Neuronal stem cell (in vitro differentiated cells): ENCODE measurements at regions not wholly inside any gene's neighbourhood (a gene's known extent, or its start where the extent isn't known, plus 50 kb on each side); places are given as distances from the start of the nearest gene placed in this dataset.

Experiments used
- DNase-seq: peaks from one replicate; pipeline ENCODE4 v3.0.0-alpha.2; 2013; ENCODE audit warnings: low spot score
- H2AFZ ChIP-seq: one replicate; pipeline ENCODE4 v1.6.1; 2013; ENCODE audit warnings: mild to moderate bottlenecking, low read length, inconsistent platforms
- H2AK5ac ChIP-seq: 2 replicates; pipeline ENCODE4 v1.6.1; 2013; ENCODE audit warnings: low read depth, mild to moderate bottlenecking, inconsistent platforms, low read length, moderate library complexity, mixed read lengths
- H2BK120ac ChIP-seq: 2 replicates; pipeline ENCODE4 v1.6.1; 2013; ENCODE audit warnings: low read depth, mild to moderate bottlenecking, inconsistent platforms, low read length, moderate library complexity, mixed read lengths
- H2BK12ac ChIP-seq: one replicate; pipeline ENCODE4 v1.6.1; 2013; ENCODE audit warnings: low read length, inconsistent platforms
- H2BK15ac ChIP-seq: 2 replicates; pipeline ENCODE4 v1.6.1; 2013; ENCODE audit warnings: mild to moderate bottlenecking, low read length, inconsistent platforms, mixed read lengths
- H2BK5ac ChIP-seq: one replicate; pipeline ENCODE4 v1.6.1; 2013; ENCODE audit warnings: inconsistent platforms, mild to moderate bottlenecking, low read length, moderate library complexity
- H3K14ac ChIP-seq: one replicate; pipeline ENCODE4 v1.6.1; 2013; ENCODE audit warnings: low read length, inconsistent platforms
- H3K18ac ChIP-seq: 2 replicates; pipeline ENCODE4 v1.6.1; 2013; ENCODE audit warnings: low read length, inconsistent platforms
- H3K23ac ChIP-seq: 2 replicates; pipeline ENCODE4 v1.6.1; 2013; ENCODE audit warnings: low read depth, mild to moderate bottlenecking, mixed read lengths, low read length, inconsistent platforms; ENCODE audit not compliant: poor library complexity
- H3K27ac ChIP-seq: replicated peaks from 3 replicates; pipeline ENCODE4 v1.5.1; 2013; ENCODE audit warnings: low read length, inconsistent platforms
- H3K27me3 ChIP-seq, 3 experiments: 2 replicates each; pipeline ENCODE4 v1.6.1; 2013; ENCODE audit warnings: low read length in 3 of 3, mild to moderate bottlenecking in 2 of 3, inconsistent platforms in 1 of 3, low read depth in 1 of 3, mixed read lengths in 1 of 3, moderate library complexity in 1 of 3; ENCODE audit not compliant: control insufficient read depth in 3 of 3, insufficient read depth in 3 of 3
- H3K36me3 ChIP-seq, 2 donors: replicated peaks in 1 of 2; 2 replicates each; pipeline ENCODE4 v1.6.1; 2013; ENCODE audit warnings: low read length in 2 of 2; ENCODE audit not compliant: control insufficient read depth in 2 of 2, insufficient read depth in 2 of 2
- H3K4ac ChIP-seq: 2 replicates; pipeline ENCODE4 v1.6.1; 2013; ENCODE audit warnings: inconsistent platforms, mild to moderate bottlenecking, low read length, moderate library complexity
- H3K4me1 ChIP-seq, 2 donors: 1 replicate in 1 of 2; 2 replicates in 1 of 2; pipeline ENCODE4 v1.6.1; 2013; ENCODE audit warnings: low read length in 2 of 2, low read depth in 1 of 2; ENCODE audit not compliant: control insufficient read depth in 2 of 2, insufficient read depth in 1 of 2
- H3K4me2 ChIP-seq: one replicate; pipeline ENCODE4 v1.6.1; 2013; ENCODE audit warnings: mild to moderate bottlenecking, low read length, inconsistent platforms; ENCODE audit not compliant: insufficient read depth, poor library complexity, severe bottlenecking
- H3K4me3 ChIP-seq, 2 donors: 2 replicates each; pipeline ENCODE4 v1.5.1; 2013; ENCODE audit warnings: low read length in 2 of 2, mild to moderate bottlenecking in 2 of 2, inconsistent platforms in 1 of 2, moderate library complexity in 1 of 2
- H3K79me1 ChIP-seq: one replicate; pipeline ENCODE4 v1.6.1; 2013; ENCODE audit warnings: low read depth, mild to moderate bottlenecking, inconsistent platforms, low read length, moderate library complexity
- H3K9ac ChIP-seq: one replicate; pipeline ENCODE4 v1.6.1; 2013; ENCODE audit warnings: mild to moderate bottlenecking, low read depth, low read length, inconsistent platforms; ENCODE audit not compliant: poor library complexity
- H3K9me3 ChIP-seq, 2 donors: replicated peaks in 1 of 2; 2 replicates each; pipeline versions ENCODE3 to v1.6.1; 2013; ENCODE audit warnings: low read length in 2 of 2, mild to moderate bottlenecking in 2 of 2, inconsistent platforms in 1 of 2, low read depth in 1 of 2, mixed read lengths in 1 of 2, moderate library complexity in 1 of 2; ENCODE audit not compliant: control insufficient read depth in 2 of 2, insufficient read depth in 1 of 2
- H4K8ac ChIP-seq: one replicate; pipeline ENCODE4 v1.6.1; 2013; ENCODE audit warnings: low read depth, mild to moderate bottlenecking, inconsistent platforms, low read length, moderate library complexity
- H4K91ac ChIP-seq: one replicate; pipeline ENCODE4 v1.6.1; 2013; ENCODE audit warnings: low read length, low read depth, mild to moderate bottlenecking, inconsistent platforms; ENCODE audit not compliant: poor library complexity
- WGBS, 2 donors: extraction: QIAGEN DNeasy Blood & Tissue Kit; methylation state at CpG; one replicate each; pipeline ENCODE4 v1.1.7; 2013; ENCODE audit warnings: missing lambda C conversion rate in 2 of 2, mixed read lengths in 1 of 2; ENCODE audit not compliant: insufficient read length in 2 of 2, insufficient replicate concordance in 1 of 2; ENCODE audit errors: extremely low coverage in 2 of 2; 5-methylcytosine and 5-hydroxymethylcytosine counted together

- H2BK5ac ChIP-seq = no peak overlapping the region
- no peak overlapping the region for H3K9ac ChIP-seq
- H2BK15ac ChIP-seq = no peak overlapping the region
- H3K9me3 ChIP-seq = no peaks in the 10 kb centered on the region
- H2BK120ac ChIP-seq = no peak overlapping the region
- H3K4me1 ChIP-seq = no peaks in the 10 kb centered on the region
- no peak overlapping the region for H4K8ac ChIP-seq
- no peaks in the 10 kb centered on the region for H3K79me1 ChIP-seq
- H3K23ac ChIP-seq = no peak overlapping the region
- H3K36me3 ChIP-seq = no peaks in the 10 kb centered on the region
- no peak for DNase-seq
- H3K27ac ChIP-seq = no peak overlapping the region
- no peak overlapping the region for H2AK5ac ChIP-seq
- no peak overlapping the region for H3K18ac ChIP-seq
- H3K4ac ChIP-seq = no peak overlapping the region
- no peak overlapping the region for H2AFZ ChIP-seq
- no CpG with 5 or more reads among the region's 2 CpGs for WGBS, 2 donors
- no peaks in the 10 kb centered on the region for H3K27me3 ChIP-seq
- H3K4me3 ChIP-seq = no peak overlapping the region
- H3K4me2 ChIP-seq = no peak overlapping the region
- H3K14ac ChIP-seq = no peak overlapping the region
- no peak overlapping the region for H4K91ac ChIP-seq
- H2BK12ac ChIP-seq = no peak overlapping the region
Measured at GRCh38 chr5:51651889-51652288, 268.6 kb downstream of the ISL1 start.

- H2AK5ac ChIP-seq = no peak overlapping the region
- no peak overlapping the region for H2AFZ ChIP-seq
- H3K27ac ChIP-seq = no peak overlapping the region
- H3K9me3 ChIP-seq = no peaks in the 10 kb centered on the region
- H4K8ac ChIP-seq = no peak overlapping the region
- H2BK5ac ChIP-seq = no peak overlapping the region
- DNase-seq = no peak
- no peaks in the 10 kb centered on the region for H3K36me3 ChIP-seq
- no peak overlapping the region for H3K18ac ChIP-seq
- no peak overlapping the region for H2BK15ac ChIP-seq
- no peak overlapping the region for H2BK12ac ChIP-seq
- no peak overlapping the region for H3K23ac ChIP-seq
- no peak overlapping the region for H3K4me3 ChIP-seq
- H3K4me1 ChIP-seq = no peaks in the 10 kb centered on the region
- WGBS, 2 donors = no CpG with 5 or more reads among the region's 2 CpGs
- H3K14ac ChIP-seq = no peak overlapping the region
- no peak overlapping the region for H2BK120ac ChIP-seq
- H3K79me1 ChIP-seq = no peaks in the 10 kb centered on the region
- no peak overlapping the region for H3K4me2 ChIP-seq
- H3K9ac ChIP-seq = no peak overlapping the region
- H3K27me3 ChIP-seq = no peaks in the 10 kb centered on the region
- H4K91ac ChIP-seq = no peak overlapping the region
- H3K4ac ChIP-seq = no peak overlapping the region
Measured at GRCh38 chr5:51652980-51653379, 269.7 kb downstream of the ISL1 start.

DNA sequence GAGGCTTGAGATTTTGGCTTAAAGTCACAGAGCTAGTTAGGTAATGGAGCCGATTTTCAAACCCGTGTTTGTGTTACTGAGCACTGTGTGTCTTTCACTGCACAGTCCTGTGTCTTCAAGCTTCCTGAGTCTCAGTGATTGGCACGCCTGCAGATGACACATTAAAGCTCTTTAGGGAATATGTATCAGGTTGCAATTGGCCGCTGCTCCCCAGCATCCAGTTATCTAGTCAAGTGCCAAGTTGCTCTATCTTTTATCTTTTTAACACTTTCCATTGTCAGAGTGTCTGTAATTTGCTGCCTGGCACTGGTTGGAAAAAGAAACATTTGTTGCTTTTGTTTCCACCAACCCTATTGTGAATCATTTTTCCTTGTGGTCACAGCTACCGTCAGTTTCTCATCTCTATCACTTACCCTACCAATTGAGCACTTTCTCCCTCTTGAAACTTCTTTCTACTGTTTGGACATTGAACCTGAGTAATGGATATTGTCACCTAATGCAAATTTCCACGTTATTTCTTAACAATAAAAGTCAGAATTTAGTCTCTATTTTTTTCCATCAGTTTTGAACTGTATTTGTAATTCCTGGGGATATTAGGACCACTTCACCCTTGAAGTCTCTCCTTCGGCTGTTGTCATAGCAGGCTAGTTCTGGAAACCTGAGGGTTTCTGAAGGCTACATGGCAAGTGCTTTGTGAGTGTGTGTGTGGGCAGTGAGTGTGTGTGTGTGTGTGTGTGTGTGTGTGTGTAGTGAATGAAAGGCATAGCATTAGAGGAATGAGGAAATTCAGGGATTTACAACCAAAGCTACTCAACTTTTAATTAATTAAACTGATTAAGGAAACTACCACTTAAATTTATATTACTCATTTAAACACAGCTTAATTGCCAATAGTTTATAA, 274.3 kb downstream of the ISL1 start:
- no peak for DNase-seq
- no peak overlapping the region for H4K91ac ChIP-seq
- no peak overlapping the region for H3K18ac ChIP-seq
- H3K23ac ChIP-seq = no peak overlapping the region
- H4K8ac ChIP-seq = no peak overlapping the region
- H2BK15ac ChIP-seq = no peak overlapping the region
- H3K79me1 ChIP-seq = no peaks in the 10 kb centered on the region
- H2BK12ac ChIP-seq = no peak overlapping the region
- no peaks in the 10 kb centered on the region for H3K4me1 ChIP-seq
- H3K4ac ChIP-seq = no peak overlapping the region
- no peaks in the 10 kb centered on the region for H3K9me3 ChIP-seq
- no peak overlapping the region for H3K4me2 ChIP-seq
- no peak overlapping the region for H3K9ac ChIP-seq
- no peak overlapping the region for H2AK5ac ChIP-seq
- no peaks in the 10 kb centered on the region for H3K36me3 ChIP-seq
- no peak overlapping the region for H2BK120ac ChIP-seq
- no peak overlapping the region for H3K14ac ChIP-seq
- H2BK5ac ChIP-seq = no peak overlapping the region
- no peak overlapping the region for H2AFZ ChIP-seq
- no peaks in the 10 kb centered on the region for H3K27me3 ChIP-seq
- WGBS, 2 donors = no CpG with 5 or more reads among the region's 7 CpGs
- H3K4me3 ChIP-seq = no peak overlapping the region
- no peak overlapping the region for H3K27ac ChIP-seq

DNA sequence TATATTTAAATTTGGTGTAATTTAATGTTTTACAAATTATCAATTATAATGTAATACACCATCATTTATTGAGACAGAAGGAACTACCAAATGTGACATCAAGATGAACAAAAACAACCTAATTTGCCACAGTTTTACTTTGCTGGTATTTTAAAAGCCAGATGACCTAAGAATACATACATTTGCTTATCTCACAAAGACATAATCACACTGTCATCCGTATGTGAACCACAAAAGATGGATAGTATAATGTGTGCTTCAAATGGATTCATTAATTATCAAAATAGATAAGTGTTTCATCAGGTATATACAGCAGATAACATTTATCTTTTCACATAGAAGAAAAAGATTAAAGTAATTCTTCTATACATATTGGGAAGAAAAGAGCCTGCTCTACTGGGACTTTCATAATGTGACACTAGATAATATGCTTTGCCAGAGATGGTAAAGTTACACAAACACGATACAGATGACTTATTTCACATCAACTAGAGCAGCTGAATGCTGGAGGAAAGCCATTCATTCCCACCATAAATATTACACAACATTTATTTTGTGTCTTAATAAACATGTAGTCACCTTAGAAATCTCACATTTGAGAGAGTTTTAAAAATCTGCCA, 278.5 kb downstream of the ISL1 start:
- Histone ChIP-seq H3K4me3 (no peak overlapping the region), H3K18ac (no peak overlapping the region), H2BK5ac (no peak overlapping the region), H3K4ac (no peak overlapping the region), H2AFZ (no peak overlapping the region), H2BK15ac (no peak overlapping the region), H3K9me3 (no peaks in the 10 kb centered on the region), H4K8ac (no peak overlapping the region), H3K4me1 (no peaks in the 10 kb centered on the region), H2AK5ac (no peak overlapping the region), H3K14ac (no peak overlapping the region), H3K9ac (no peak overlapping the region), H3K23ac (no peak overlapping the region), H2BK120ac (no peak overlapping the region), H2BK12ac (no peak overlapping the region), H4K91ac (no peak overlapping the region), H3K27me3 (no peaks in the 10 kb centered on the region), H3K4me2 (no peak overlapping the region), H3K79me1 (no peaks in the 10 kb centered on the region), H3K27ac (no peak overlapping the region), H3K36me3 (no peaks in the 10 kb centered on the region)
- WGBS, 2 donors = no CpG with 5 or more reads among the region's 2 CpGs
- no peak for DNase-seq
